Cardiac muscle cell (in vitro differentiated cells and primary cell): ENCODE measurements at regions not wholly inside any gene's neighbourhood (a gene's known extent, or its start where the extent isn't known, plus 50 kb on each side); places are given as distances from the start of the nearest gene placed in this dataset.

Source experiments
- DNase-seq, 2 donors: peaks; one replicate each; pipeline versions ENCODE4 v3.0.0 to v3.0.0-alpha.2; 2010 to 2017; ENCODE audit warnings: low read depth in 1 of 2, low spot score in 1 of 2
- H3K27ac ChIP-seq: fragments of 200-600 bp; sonication (generic); 2 replicates; pipeline ENCODE4 v1.5.1; 2016
- H3K27me3 ChIP-seq: fragments of 200-600 bp; sonication (generic); 2 replicates; pipeline ENCODE4 v1.6.0; 2016; ENCODE audit warnings: control low read depth
- H3K36me3 ChIP-seq: fragments of 200-600 bp; sonication (generic); 2 replicates; pipeline ENCODE4 v1.5.1; 2016; ENCODE audit warnings: control low read depth
- H3K4me1 ChIP-seq: fragments of 200-600 bp; sonication (generic); 2 replicates; pipeline ENCODE4 v1.8.1; 2017; ENCODE audit warnings: low read depth, mild to moderate bottlenecking, mixed run types
- H3K4me3 ChIP-seq: fragments of 200-600 bp; sonication (generic); 2 replicates; pipeline ENCODE4 v1.5.1; 2016; ENCODE audit warnings: mild to moderate bottlenecking
- H3K9me3 ChIP-seq: fragments of 200-600 bp; sonication (generic); 2 replicates; pipeline ENCODE4 v1.5.1; 2017; ENCODE audit warnings: low read depth, mild to moderate bottlenecking, control low read depth
- TF ChIP-seq, protein P1 (sequence below): IDR thresholded peaks from 2 replicates; pipeline ENCODE4 v1.5.1; 2012; ENCODE audit warnings: low read depth, mild to moderate bottlenecking, low read length

- DNase-seq = no peak
- Histone ChIP-seq H3K9me3 (no peaks in the 10 kb centered on the region), H3K4me3 (no peak overlapping the region)
Observed at GRCh38 chr7:106416430-106416829, 131.6 kb upstream of the NAMPT start.

DNA sequence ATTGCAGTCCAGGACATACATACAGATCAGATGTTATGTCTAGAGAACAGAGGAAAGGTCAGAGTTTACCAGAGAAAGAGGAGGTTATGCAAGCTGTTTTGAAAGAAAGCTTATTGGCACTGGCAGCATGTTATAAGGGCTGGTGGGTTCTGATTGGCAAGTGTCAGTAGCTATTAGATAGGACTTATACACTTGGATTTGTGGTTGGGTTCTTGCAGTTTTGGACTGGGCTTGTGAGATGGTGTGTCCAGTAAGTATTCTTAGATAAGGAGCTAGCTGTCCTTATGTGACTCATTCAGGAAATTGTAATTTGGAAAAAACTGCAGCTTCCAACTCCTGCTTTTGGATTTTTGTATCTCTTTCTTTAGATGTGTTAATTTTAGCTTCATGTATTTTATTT, 130.7 kb upstream of the NAMPT start:
- Histone ChIP-seq H3K4me3 (no peak overlapping the region), H3K36me3 (no peaks in the 10 kb centered on the region), H3K4me1 (peaks cover 15% of the 10 kb centered on the region), H3K9me3 (no peaks in the 10 kb centered on the region), H3K27ac (no peak overlapping the region), H3K27me3 (no peaks in the 10 kb centered on the region)
- TF ChIP-seq, protein P1, sequence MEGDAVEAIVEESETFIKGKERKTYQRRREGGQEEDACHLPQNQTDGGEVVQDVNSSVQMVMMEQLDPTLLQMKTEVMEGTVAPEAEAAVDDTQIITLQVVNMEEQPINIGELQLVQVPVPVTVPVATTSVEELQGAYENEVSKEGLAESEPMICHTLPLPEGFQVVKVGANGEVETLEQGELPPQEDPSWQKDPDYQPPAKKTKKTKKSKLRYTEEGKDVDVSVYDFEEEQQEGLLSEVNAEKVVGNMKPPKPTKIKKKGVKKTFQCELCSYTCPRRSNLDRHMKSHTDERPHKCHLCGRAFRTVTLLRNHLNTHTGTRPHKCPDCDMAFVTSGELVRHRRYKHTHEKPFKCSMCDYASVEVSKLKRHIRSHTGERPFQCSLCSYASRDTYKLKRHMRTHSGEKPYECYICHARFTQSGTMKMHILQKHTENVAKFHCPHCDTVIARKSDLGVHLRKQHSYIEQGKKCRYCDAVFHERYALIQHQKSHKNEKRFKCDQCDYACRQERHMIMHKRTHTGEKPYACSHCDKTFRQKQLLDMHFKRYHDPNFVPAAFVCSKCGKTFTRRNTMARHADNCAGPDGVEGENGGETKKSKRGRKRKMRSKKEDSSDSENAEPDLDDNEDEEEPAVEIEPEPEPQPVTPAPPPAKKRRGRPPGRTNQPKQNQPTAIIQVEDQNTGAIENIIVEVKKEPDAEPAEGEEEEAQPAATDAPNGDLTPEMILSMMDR = no peak
- DNase-seq = peak in 1 of 2 donors; percentile 49

More at GRCh38 chr7:106416430-106416829, 131.6 kb upstream of the NAMPT start:
- H3K27me3 ChIP-seq = no peaks in the 10 kb centered on the region
- no peaks in the 10 kb centered on the region for H3K36me3 ChIP-seq
- peaks cover 15% of the 10 kb centered on the region for H3K4me1 ChIP-seq
- H3K27ac ChIP-seq = no peak overlapping the region
- TF ChIP-seq, protein P1 = no peak

DNA sequence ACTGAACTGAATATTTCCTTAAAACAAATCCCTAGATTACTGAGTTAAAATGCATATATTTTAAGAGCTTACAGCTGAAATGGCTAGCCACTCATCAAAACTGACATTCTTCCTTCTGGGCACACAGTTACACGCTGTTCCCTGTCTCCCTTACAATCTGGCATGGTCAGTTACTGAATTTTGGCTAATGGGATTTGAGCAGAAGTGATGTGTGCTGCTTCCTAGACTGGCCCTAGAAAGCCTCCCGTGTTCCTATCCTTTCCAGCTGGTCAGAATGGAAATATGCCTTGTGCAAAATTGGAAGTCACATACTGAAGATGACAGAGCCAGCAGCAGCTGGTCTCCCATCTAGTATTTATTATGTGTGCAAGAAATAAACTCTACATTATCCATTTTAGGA, 128.7 kb upstream of the NAMPT start:
- Histone ChIP-seq H3K36me3 (no peaks in the 10 kb centered on the region), H3K27ac (no peak overlapping the region), H3K27me3 (no peaks in the 10 kb centered on the region), H3K9me3 (no peaks in the 10 kb centered on the region), H3K4me3 (no peak overlapping the region), H3K4me1 (peaks cover 15% of the 10 kb centered on the region)
- DNase-seq = no peak
- TF ChIP-seq, protein P1 = no peak

- H3K36me3 ChIP-seq = no peaks in the 10 kb centered on the region
- TF ChIP-seq, protein P1 = no peak
- H3K27me3 ChIP-seq = no peaks in the 10 kb centered on the region
- no peak overlapping the region for H3K4me3 ChIP-seq
- DNase-seq = no peak
- no peaks in the 10 kb centered on the region for H3K9me3 ChIP-seq
- no peaks in the 10 kb centered on the region for H3K4me1 ChIP-seq
- H3K27ac ChIP-seq = no peak overlapping the region
Observed at GRCh38 chr7:106405697-106406141, 120.9 kb upstream of the NAMPT start.

- TF ChIP-seq, protein P1 = no peak
- Histone ChIP-seq H3K9me3 (no peaks in the 10 kb centered on the region), H3K27me3 (no peaks in the 10 kb centered on the region), H3K4me3 (no peak overlapping the region), H3K27ac (no peak overlapping the region), H3K36me3 (no peaks in the 10 kb centered on the region), H3K4me1 (no peaks in the 10 kb centered on the region)
- no peak for DNase-seq
Observed at GRCh38 chr7:106402898-106403297, 118.1 kb upstream of the NAMPT start.

- Histone ChIP-seq H3K4me1 (no peaks in the 10 kb centered on the region), H3K9me3 (no peaks in the 10 kb centered on the region), H3K4me3 (no peak overlapping the region), H3K27ac (no peak overlapping the region), H3K36me3 (no peaks in the 10 kb centered on the region), H3K27me3 (no peaks in the 10 kb centered on the region)
- TF ChIP-seq, protein P1 = no peak
- no peak for DNase-seq
Observed at GRCh38 chr7:106400923-106401322, 116.1 kb upstream of the NAMPT start.
